PC-3 (cell line): ENCODE measurements at regions not wholly inside any gene's neighbourhood (a gene's known extent, or its start where the extent isn't known, plus 50 kb on each side); places are given as distances from the start of the nearest gene placed in this dataset.

Experiments
- ATAC-seq: fragments of 200-7000 bp; cut with Tn5 transposase; 2 replicates; pipeline ENCODE4 v1.9.1; 2020; ENCODE audit warnings: mild to moderate bottlenecking, moderate library complexity
- BruUV-seq: library from RNA; stranded (reverse); fragments of 400-500 nt; replicated peaks from 2 replicates; lab custom pipeline; 2021; lab: Mats Ljungman, UMichigan
- CTCF ChIA-PET: fragments of 300-600 bp; sonication (Branson Sonifier 250); formaldehyde crosslinking; loops from one replicate; lab custom pipeline; 2022; ENCODE audit warnings: antibody characterized with exemption; lab: Charles Lee
- POLR2A ChIA-PET: fragments of 300-600 bp; sonication (Branson Sonifier 250); formaldehyde crosslinking; loops from one replicate; lab custom pipeline; 2022; ENCODE audit warnings: antibody characterized with exemption; ENCODE audit not compliant: unreplicated experiment; lab: Charles Lee
- DNase-seq: peaks from one replicate; pipeline ENCODE4 v3.0.0-alpha.2; 2015
- H2AFZ ChIP-seq: fragments of 300-600 bp; sonication (generic); 2 replicates; pipeline ENCODE4 v1.6.0; 2016; ENCODE audit warnings: antibody characterized with exemption, low read length
- H3F3A ChIP-seq: fragments of 300-600 bp; sonication (generic); one replicate; pipeline ENCODE4 v1.6.0; 2017; ENCODE audit warnings: antibody characterized with exemption, low read length, control low read depth, mild to moderate bottlenecking; ENCODE audit not compliant: unreplicated experiment
- H3K27ac ChIP-seq: fragments of 300-600 bp; sonication (generic); 2 replicates; pipeline ENCODE4 v1.5.1; 2016; ENCODE audit warnings: mild to moderate bottlenecking, low read length
- H3K27me3 ChIP-seq: fragments of 300-600 bp; sonication (generic); 2 replicates; pipeline ENCODE4 v1.6.1; 2016; ENCODE audit warnings: low read length, mixed read lengths
- H3K36me3 ChIP-seq: fragments of 300-600 bp; sonication (generic); 2 replicates; pipeline ENCODE4 v1.6.1; 2016; ENCODE audit warnings: low read depth, mixed run types, low read length, mixed read lengths
- H3K4me1 ChIP-seq: fragments of 300-600 bp; sonication (generic); 2 replicates; pipeline ENCODE4 v1.5.1; 2016; ENCODE audit warnings: low read length; ENCODE audit not compliant: insufficient read depth
- H3K4me2 ChIP-seq: fragments of 300-600 bp; sonication (generic); 2 replicates; pipeline ENCODE4 v1.6.0; 2016; ENCODE audit warnings: low read length
- H3K4me3 ChIP-seq: fragments of 300-600 bp; sonication (generic); 2 replicates; pipeline ENCODE4 v1.5.1; 2016; ENCODE audit warnings: mild to moderate bottlenecking, low read length, mixed read lengths
- H3K79me2 ChIP-seq: fragments of 300-600 bp; sonication (generic); 2 replicates; pipeline ENCODE4 v1.6.1; 2017; ENCODE audit warnings: low read length, mixed read lengths
- H3K9ac ChIP-seq: fragments of 300-600 bp; sonication (generic); 2 replicates; pipeline ENCODE4 v1.6.0; 2016; ENCODE audit warnings: mild to moderate bottlenecking, low read length
- H3K9me2 ChIP-seq: fragments of 300-600 bp; sonication (generic); replicated peaks from 2 replicates; pipeline ENCODE4 v1.6.1; 2016; ENCODE audit warnings: mixed run types, low read length, mixed read lengths
- H3K9me3 ChIP-seq: fragments of 300-600 bp; sonication (generic); 2 replicates; pipeline ENCODE4 v1.6.1; 2016; ENCODE audit warnings: low read length, mixed read lengths
- H4K20me1 ChIP-seq: fragments of 300-600 bp; sonication (generic); 2 replicates; pipeline ENCODE4 v1.6.1; 2016; ENCODE audit warnings: low read length, mixed read lengths
- CTCF ChIP-seq: fragments of 300-600 bp; sonication (generic); conservative IDR thresholded peaks from 2 replicates; pipeline ENCODE4 v1.5.1; 2017; ENCODE audit warnings: antibody characterized with exemption, low read depth, mild to moderate bottlenecking, low read length
- EZH2 ChIP-seq: fragments of 300-600 bp; sonication (generic); IDR thresholded peaks from one replicate; pipeline ENCODE4 v1.6.1; 2017; ENCODE audit warnings: antibody characterized with exemption, mild to moderate bottlenecking, low read length; ENCODE audit not compliant: unreplicated experiment
- EZH2phosphoT487 ChIP-seq: fragments of 300-600 bp; sonication (generic); IDR thresholded peaks from 2 replicates; pipeline ENCODE4 v1.6.1; 2018; ENCODE audit warnings: mild to moderate bottlenecking, antibody characterized with exemption, low read length, borderline replicate concordance
- intact Hi-C: fragments of 100-400 bp; cut with micrococcal nuclease; formaldehyde crosslinking; loops from 2 replicates; pipeline ENCODE4 v1.9.0; 2023

DNA sequence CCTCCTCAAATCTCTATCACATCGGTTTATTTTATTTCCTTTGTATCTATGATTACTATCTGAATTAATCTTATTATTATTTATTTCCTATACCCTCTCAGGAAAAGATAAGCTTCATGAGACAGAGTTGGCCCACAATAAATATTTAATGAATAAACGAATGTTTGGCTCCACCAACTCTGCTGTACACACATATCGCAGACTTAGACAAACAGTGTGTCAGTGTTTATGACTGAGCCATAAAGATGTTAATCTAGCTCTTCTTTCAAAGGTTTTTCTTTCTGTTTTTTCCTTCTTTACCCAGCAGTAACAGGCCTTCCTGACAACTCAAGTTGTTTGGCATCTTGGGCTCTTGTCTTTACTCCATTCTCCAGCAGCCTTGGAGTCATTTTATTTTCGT, 329.5 kb downstream of the CDH2 start:
- Histone ChIP-seq H2AFZ (no peak overlapping the region), H3K27ac (peak overlapping the region; percentile 51), H3K4me3 (no peak overlapping the region), H4K20me1 (no peaks in the 10 kb centered on the region), H3K79me2 (no peaks in the 10 kb centered on the region), H3K9ac (no peak overlapping the region), H3F3A (peaks cover 5% of the 10 kb centered on the region), H3K9me3 (no peaks in the 10 kb centered on the region), H3K36me3 (no peaks in the 10 kb centered on the region), H3K9me2 (no peaks in the 10 kb centered on the region), H3K27me3 (no peaks in the 10 kb centered on the region), H3K4me1 (peaks cover 51% of the 10 kb centered on the region), H3K4me2 (peak overlapping the region; percentile 50)
- intact Hi-C loops: loop anchor here (1.0 to 10.0 kb wide), 4 partner anchors 24 to 243 kb away; no protein-coding TSS in a partner anchor
- CTCF ChIA-PET: no interaction called here
- no TSS peak for BruUV-seq
- POLR2A ChIA-PET: interaction anchor here (0.7 kb wide), 2 partner anchors 150 to 344 kb away, joined by 3 to 5 read pairs; no protein-coding TSS in a partner anchor
- ATAC-seq (peak; percentile 76), DNase-seq (peak; percentile 89)
- TF ChIP-seq CTCF: no peak
- no peak for TF ChIP-seq EZH2
- no peak for TF ChIP-seq EZH2phosphoT487

DNA sequence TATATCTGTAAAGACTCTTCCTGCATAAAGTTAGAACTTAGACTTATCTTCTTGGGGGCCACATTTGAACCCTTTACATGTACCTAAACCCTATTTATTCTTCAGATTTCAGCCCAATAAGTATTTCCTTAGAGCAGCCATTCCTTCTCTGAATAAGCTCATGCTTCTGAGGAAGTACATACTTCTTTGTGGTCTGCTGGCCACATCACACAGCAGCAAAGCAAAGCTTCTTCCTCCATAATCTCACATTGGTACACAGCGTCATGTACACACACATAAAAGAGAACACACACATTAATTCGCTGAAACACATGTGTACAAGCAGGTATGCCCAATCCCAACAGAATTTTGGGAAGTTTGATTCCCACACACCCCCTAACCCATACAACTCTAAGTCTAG, 331.0 kb downstream of the CDH2 start:
- Histone ChIP-seq H3K79me2 (no peaks in the 10 kb centered on the region), H3F3A (peaks cover 5% of the 10 kb centered on the region), H2AFZ (no peak overlapping the region), H3K9me2 (no peaks in the 10 kb centered on the region), H3K9me3 (no peaks in the 10 kb centered on the region), H3K36me3 (no peaks in the 10 kb centered on the region), H3K9ac (no peak overlapping the region), H3K4me3 (no peak overlapping the region), H3K27ac (no peak overlapping the region), H3K27me3 (no peaks in the 10 kb centered on the region), H4K20me1 (no peaks in the 10 kb centered on the region), H3K4me1 (peaks cover 52% of the 10 kb centered on the region), H3K4me2 (no peak overlapping the region)
- no TSS peak for BruUV-seq
- POLR2A ChIA-PET: no interaction called here
- TF ChIP-seq EZH2phosphoT487: no peak
- no peak for TF ChIP-seq CTCF
- TF ChIP-seq EZH2: no peak
- CTCF ChIA-PET: no interaction called here
- ATAC-seq: no peak
- intact Hi-C loops: loop anchor here (5.0 to 10.0 kb wide), 2 partner anchors 76 to 241 kb away; no protein-coding TSS in a partner anchor
- no peak for DNase-seq
